Keratinocyte (primary cell): ENCODE measurements at regions not wholly inside any gene's neighbourhood (a gene's known extent, or its start where the extent isn't known, plus 50 kb on each side); places are given as distances from the start of the nearest gene placed in this dataset.
"Not testable (repeated sequence)": the region's sequence is repeated elsewhere in the genome, so short reads cannot be mapped to it uniquely, and the experiment has no call there.

Source experiments
- DNase-seq: peaks from one replicate; pipeline ENCODE4 v3.0.0-alpha.2; 2011; ENCODE audit warnings: low read depth, missing footprints, low spot score
- FAIRE-seq: peaks from 2 replicates; lab custom pipeline; 2011; peaks lifted over from hg19 to GRCh38; lab: Jason Lieb, UNC
- H2AFZ ChIP-seq: 2 replicates; pipeline ENCODE4 v1.6.0; 2012; ENCODE audit warnings: low read length, control low read depth, inconsistent platforms; ENCODE audit not compliant: control insufficient read depth
- H3K27ac ChIP-seq: 2 replicates; pipeline ENCODE4 v1.5.1; 2011; ENCODE audit warnings: low read length; ENCODE audit not compliant: control insufficient read depth, insufficient read depth
- H3K27me3 ChIP-seq: 3 replicates; pipeline ENCODE4 v1.6.0; 2011; ENCODE audit warnings: low read length; ENCODE audit not compliant: control insufficient read depth, insufficient read depth; ENCODE audit errors: extremely low read depth
- H3K36me3 ChIP-seq, 2 experiments: 2 replicates in 1 of 2; 3 replicates in 1 of 2; pipeline ENCODE4 v1.5.1; 2011; ENCODE audit warnings: low read length in 2 of 2, mild to moderate bottlenecking in 1 of 2; ENCODE audit not compliant: control insufficient read depth in 2 of 2, insufficient read depth in 2 of 2; ENCODE audit errors: extremely low read depth in 1 of 2
- H3K4me1 ChIP-seq: 3 replicates; pipeline ENCODE4 v1.5.1; 2011; ENCODE audit warnings: low read length; ENCODE audit not compliant: control insufficient read depth, insufficient read depth; ENCODE audit errors: extremely low read depth
- H3K4me2 ChIP-seq: 3 replicates; pipeline ENCODE4 v1.6.0; 2011; ENCODE audit warnings: low read depth, low read length; ENCODE audit not compliant: control insufficient read depth, insufficient read depth; ENCODE audit errors: extremely low read depth
- H3K4me3 ChIP-seq, 3 experiments: fragments of 200-600 bp in 1 of 3; sonication (generic) in 1 of 3; 2 replicates in 2 of 3; 3 replicates in 1 of 3; pipeline ENCODE4 v1.5.1; 2011 to 2016; ENCODE audit warnings: low read length in 3 of 3, mild to moderate bottlenecking in 3 of 3, control low read depth in 2 of 3, inconsistent platforms in 1 of 3, low read depth in 1 of 3, mixed read lengths in 1 of 3, mixed run types in 1 of 3, moderate library complexity in 1 of 3; ENCODE audit not compliant: control insufficient read depth in 2 of 3, insufficient read depth in 2 of 3; ENCODE audit errors: extremely low read depth in 1 of 3
- H3K79me2 ChIP-seq: 2 replicates; pipeline ENCODE4 v1.6.0; 2012; ENCODE audit warnings: low read length; ENCODE audit not compliant: control insufficient read depth, insufficient read depth
- H3K9ac ChIP-seq: 3 replicates; pipeline ENCODE4 v1.6.0; 2011; ENCODE audit warnings: low read length; ENCODE audit not compliant: control insufficient read depth, insufficient read depth; ENCODE audit errors: extremely low read depth
- H3K9me1 ChIP-seq: 3 replicates; pipeline ENCODE4 v1.6.0; 2011; ENCODE audit warnings: low read length; ENCODE audit not compliant: control insufficient read depth, insufficient read depth; ENCODE audit errors: extremely low read depth
- H3K9me3 ChIP-seq: 2 replicates; pipeline ENCODE4 v1.5.1; 2012; ENCODE audit warnings: low read depth, low read length; ENCODE audit not compliant: control insufficient read depth
- H4K20me1 ChIP-seq: 3 replicates; pipeline ENCODE4 v1.6.0; 2011; ENCODE audit warnings: low read length; ENCODE audit not compliant: control insufficient read depth, insufficient read depth; ENCODE audit errors: extremely low read depth
- EZH2 ChIP-seq: IDR thresholded peaks from one replicate; pipeline ENCODE4 v1.6.1; 2012; ENCODE audit warnings: inconsistent platforms, mild to moderate bottlenecking, low read length, moderate library complexity
- dilution Hi-C: fragments of 300-500 bp; cut with MboI; formaldehyde crosslinking; loops from one replicate; pipeline ENCODE4 v1.7.0; 2020; ENCODE audit warnings: low sequenced_read_pairs; ENCODE audit not compliant: extremely low pct_ligation_motif_present
- TF ChIP-seq, protein P1 (sequence below), 3 experiments: IDR thresholded peaks in 1 of 3; conservative IDR thresholded peaks in 1 of 3; optimal IDR thresholded peaks in 1 of 3; 2 replicates in 2 of 3; 3 replicates in 1 of 3; pipeline versions ENCODE3 to v1.5.1; 2011; ENCODE audit warnings: low read length in 3 of 3, mild to moderate bottlenecking in 3 of 3, moderate library complexity in 2 of 3, control low read depth in 1 of 3, inconsistent platforms in 1 of 3; ENCODE audit not compliant: insufficient read depth in 2 of 3; ENCODE audit errors: extremely low read depth in 1 of 3

GRCh38 chr5:126028336-126028735 is 394.9 kb upstream of the GRAMD2B start:
- H3K79me2 ChIP-seq = no peaks in the 10 kb centered on the region
- FAIRE-seq (no peak), DNase-seq (no peak)
- H3K9me3 ChIP-seq = no peaks in the 10 kb centered on the region
- H3K4me2 ChIP-seq = no peak overlapping the region
- no peaks in the 10 kb centered on the region for H3K4me1 ChIP-seq
- no peak overlapping the region for H3K4me3 ChIP-seq
- H3K36me3 ChIP-seq = no peaks in the 10 kb centered on the region
- no peaks in the 10 kb centered on the region for H3K9me1 ChIP-seq
- H2AFZ ChIP-seq = no peak overlapping the region
- TF ChIP-seq, protein P1, sequence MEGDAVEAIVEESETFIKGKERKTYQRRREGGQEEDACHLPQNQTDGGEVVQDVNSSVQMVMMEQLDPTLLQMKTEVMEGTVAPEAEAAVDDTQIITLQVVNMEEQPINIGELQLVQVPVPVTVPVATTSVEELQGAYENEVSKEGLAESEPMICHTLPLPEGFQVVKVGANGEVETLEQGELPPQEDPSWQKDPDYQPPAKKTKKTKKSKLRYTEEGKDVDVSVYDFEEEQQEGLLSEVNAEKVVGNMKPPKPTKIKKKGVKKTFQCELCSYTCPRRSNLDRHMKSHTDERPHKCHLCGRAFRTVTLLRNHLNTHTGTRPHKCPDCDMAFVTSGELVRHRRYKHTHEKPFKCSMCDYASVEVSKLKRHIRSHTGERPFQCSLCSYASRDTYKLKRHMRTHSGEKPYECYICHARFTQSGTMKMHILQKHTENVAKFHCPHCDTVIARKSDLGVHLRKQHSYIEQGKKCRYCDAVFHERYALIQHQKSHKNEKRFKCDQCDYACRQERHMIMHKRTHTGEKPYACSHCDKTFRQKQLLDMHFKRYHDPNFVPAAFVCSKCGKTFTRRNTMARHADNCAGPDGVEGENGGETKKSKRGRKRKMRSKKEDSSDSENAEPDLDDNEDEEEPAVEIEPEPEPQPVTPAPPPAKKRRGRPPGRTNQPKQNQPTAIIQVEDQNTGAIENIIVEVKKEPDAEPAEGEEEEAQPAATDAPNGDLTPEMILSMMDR (optimal IDR thresholded peaks at IDR 0.05 in 1 of 3, IDR thresholded peaks at IDR 0.05 in 1 of 3, conservative IDR thresholded peaks at IDR 0.05 in 1 of 3; ENCODE audit: extremely low read depth in 1 of 3, insufficient read depth in 2 of 3, low read length in 3 of 3) = no peak
- no peak for TF ChIP-seq EZH2
- no peak overlapping the region for H3K9ac ChIP-seq
- dilution Hi-C loops = no loop called here
- no peaks in the 10 kb centered on the region for H3K27me3 ChIP-seq
- no peak overlapping the region for H3K27ac ChIP-seq
- H4K20me1 ChIP-seq = no peaks in the 10 kb centered on the region

DNA sequence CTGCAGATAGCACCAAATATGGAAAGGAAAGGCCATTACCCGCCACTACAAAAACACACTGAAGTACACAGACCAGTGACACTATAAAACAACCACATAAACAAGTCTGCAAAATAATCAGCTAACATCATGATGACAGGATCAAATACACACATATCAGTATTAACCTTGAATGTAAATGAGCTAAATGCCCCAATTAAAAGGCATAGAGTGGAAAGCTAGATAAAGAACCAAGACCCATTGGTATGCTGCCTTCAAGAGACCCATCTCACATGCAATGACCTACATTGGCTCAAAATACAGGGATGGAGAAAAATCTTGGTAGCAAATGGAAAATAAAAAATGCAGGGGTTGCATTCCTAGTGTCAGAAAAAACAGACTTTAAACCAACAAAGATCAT is 393.9 kb upstream of the GRAMD2B start:
- FAIRE-seq, H3K36me3 ChIP-seq, H3K9me3 ChIP-seq, H3K4me2 ChIP-seq, H3K27ac ChIP-seq, H3K27me3 ChIP-seq, dilution Hi-C loops, H3K4me1 ChIP-seq, H3K9ac ChIP-seq, H3K4me3 ChIP-seq, DNase-seq, H4K20me1 ChIP-seq, H2AFZ ChIP-seq, H3K9me1 ChIP-seq, H3K79me2 ChIP-seq: not testable (repeated sequence)

DNA sequence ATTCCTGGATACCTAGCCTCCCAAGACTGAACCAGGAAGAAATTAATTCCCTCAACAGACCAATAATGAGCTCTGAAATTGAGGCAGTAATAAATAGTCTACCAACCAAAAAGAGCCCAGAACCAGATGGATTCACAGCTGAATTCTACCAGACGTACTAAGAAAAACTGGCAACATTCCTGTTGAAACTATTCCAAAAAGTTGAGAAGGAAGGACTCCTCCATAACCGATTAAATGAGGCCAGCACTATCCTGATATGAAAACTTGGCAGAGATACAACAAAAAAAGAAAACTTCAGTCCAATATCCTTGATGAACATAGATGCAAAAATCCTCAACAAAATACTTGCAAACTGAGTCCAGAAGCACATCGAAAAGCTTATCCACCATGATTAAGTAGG is 392.5 kb upstream of the GRAMD2B start:
- Histone ChIP-seq H3K36me3 (no peaks in the 10 kb centered on the region), H3K9me3 (no peaks in the 10 kb centered on the region), H3K4me1 (no peaks in the 10 kb centered on the region), H3K27me3 (no peaks in the 10 kb centered on the region), H3K9me1 (no peaks in the 10 kb centered on the region), H2AFZ (no peak overlapping the region), H3K27ac (no peak overlapping the region), H4K20me1 (no peaks in the 10 kb centered on the region), H3K9ac (no peak overlapping the region), H3K79me2 (no peaks in the 10 kb centered on the region), H3K4me3 (no peak overlapping the region), H3K4me2 (no peak overlapping the region)
- DNase-seq (no peak), FAIRE-seq (no peak)
- TF ChIP-seq EZH2 = no peak
- TF ChIP-seq, protein P1 (optimal IDR thresholded peaks at IDR 0.05 in 1 of 3, IDR thresholded peaks at IDR 0.05 in 1 of 3, conservative IDR thresholded peaks at IDR 0.05 in 1 of 3; ENCODE audit: extremely low read depth in 1 of 3, insufficient read depth in 2 of 3, low read length in 3 of 3) = no peak
- dilution Hi-C loops = no loop called here
